Tibial artery (tissue), 4 donors: ENCODE measurements at regions not wholly inside any gene's neighbourhood (a gene's known extent, or its start where the extent isn't known, plus 50 kb on each side); places are given as distances from the start of the nearest gene placed in this dataset.

ENCODE experiments used
- DNase-seq, 2 donors: peaks; one replicate each; pipeline ENCODE4 v3.0.0-alpha.2; 2019
- H3K27ac ChIP-seq, 2 donors: fragments of 200-600 bp; sonication (generic) in 1 of 2; 1 replicate in 1 of 2; 2 replicates in 1 of 2; pipeline ENCODE4 v1.5.1; 2018 to 2019; ENCODE audit warnings: mild to moderate bottlenecking in 1 of 2
- H3K27me3 ChIP-seq, 2 donors: fragments of 200-600 bp; sonication (generic) in 1 of 2; one replicate each; pipeline versions ENCODE4 v1.5.1 to v1.6.0; 2016 to 2019
- H3K36me3 ChIP-seq, 3 donors: fragments of 200-600 bp; sonication (generic) in 2 of 3; one replicate each; pipeline ENCODE4 v1.5.1; 2016 to 2019; ENCODE audit warnings: mild to moderate bottlenecking in 2 of 3
- H3K4me1 ChIP-seq, 4 donors: fragments of 200-600 bp; sonication (generic) in 2 of 4; 1 replicate in 3 of 4; 2 replicates in 1 of 4; pipeline ENCODE4 v1.5.1; 2016 to 2019
- H3K4me3 ChIP-seq, 2 donors: fragments of 200-600 bp; sonication (generic) in 1 of 2; 1 replicate in 1 of 2; 2 replicates in 1 of 2; pipeline ENCODE4 v1.5.1; 2018 to 2019; ENCODE audit warnings: mild to moderate bottlenecking in 2 of 2
- H3K9me3 ChIP-seq, 3 donors: fragments of 200-600 bp; sonication (generic) in 1 of 3; one replicate each; pipeline ENCODE4 v1.5.1; 2016 to 2019
- intact Hi-C: fragments of 100-400 bp; cut with DNase I; formaldehyde crosslinking; loops from one replicate; pipeline ENCODE4 v1.15.0; 2023; ENCODE audit warnings: low total_unique reads
- TF ChIP-seq, protein P1 (sequence below), 2 experiments: fragments of 200-600 bp in 1 of 2; fragments of 450-650 bp in 1 of 2; IDR thresholded peaks; one replicate each; pipeline ENCODE4 v1.5.1; 2017 to 2019; ENCODE audit warnings: antibody characterized with exemption in 2 of 2, mild to moderate bottlenecking in 1 of 2, moderate library complexity in 1 of 2

- no peak overlapping the region for H3K27ac ChIP-seq
- no peaks in the 10 kb centered on the region for H3K36me3 ChIP-seq
- TF ChIP-seq, protein P1, sequence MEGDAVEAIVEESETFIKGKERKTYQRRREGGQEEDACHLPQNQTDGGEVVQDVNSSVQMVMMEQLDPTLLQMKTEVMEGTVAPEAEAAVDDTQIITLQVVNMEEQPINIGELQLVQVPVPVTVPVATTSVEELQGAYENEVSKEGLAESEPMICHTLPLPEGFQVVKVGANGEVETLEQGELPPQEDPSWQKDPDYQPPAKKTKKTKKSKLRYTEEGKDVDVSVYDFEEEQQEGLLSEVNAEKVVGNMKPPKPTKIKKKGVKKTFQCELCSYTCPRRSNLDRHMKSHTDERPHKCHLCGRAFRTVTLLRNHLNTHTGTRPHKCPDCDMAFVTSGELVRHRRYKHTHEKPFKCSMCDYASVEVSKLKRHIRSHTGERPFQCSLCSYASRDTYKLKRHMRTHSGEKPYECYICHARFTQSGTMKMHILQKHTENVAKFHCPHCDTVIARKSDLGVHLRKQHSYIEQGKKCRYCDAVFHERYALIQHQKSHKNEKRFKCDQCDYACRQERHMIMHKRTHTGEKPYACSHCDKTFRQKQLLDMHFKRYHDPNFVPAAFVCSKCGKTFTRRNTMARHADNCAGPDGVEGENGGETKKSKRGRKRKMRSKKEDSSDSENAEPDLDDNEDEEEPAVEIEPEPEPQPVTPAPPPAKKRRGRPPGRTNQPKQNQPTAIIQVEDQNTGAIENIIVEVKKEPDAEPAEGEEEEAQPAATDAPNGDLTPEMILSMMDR (IDR thresholded peaks at IDR 0.05): no peak
- no peaks in the 10 kb centered on the region for H3K27me3 ChIP-seq
- no peaks in the 10 kb centered on the region for H3K4me1 ChIP-seq
- no peaks in the 10 kb centered on the region for H3K9me3 ChIP-seq
- H3K4me3 ChIP-seq: no peak overlapping the region
- intact Hi-C loops: no loop called here
- DNase-seq: no peak
Measured at GRCh38 chr18:22273101-22274039, 104.0 kb downstream of the GATA6 start.

GRCh38 chr18:22272242-22272641 is 102.9 kb downstream of the GATA6 start:
- H3K9me3 ChIP-seq: no peaks in the 10 kb centered on the region

GRCh38 chr18:22271030-22271429 is 101.6 kb downstream of the GATA6 start:
- Histone ChIP-seq H3K4me1 (no peaks in the 10 kb centered on the region), H3K9me3 (no peaks in the 10 kb centered on the region), H3K27ac (no peak overlapping the region), H3K36me3 (no peaks in the 10 kb centered on the region), H3K4me3 (no peak overlapping the region), H3K27me3 (no peaks in the 10 kb centered on the region)
- no peak for DNase-seq
- TF ChIP-seq, protein P1 (IDR thresholded peaks at IDR 0.05): no peak
- intact Hi-C loops: no loop called here

More at GRCh38 chr18:22272242-22272641, 102.9 kb downstream of the GATA6 start:
- TF ChIP-seq, protein P1 (IDR thresholded peaks at IDR 0.05): no peak
- Histone ChIP-seq H3K27ac (no peak overlapping the region), H3K4me1 (no peaks in the 10 kb centered on the region), H3K27me3 (no peaks in the 10 kb centered on the region), H3K4me3 (no peak overlapping the region), H3K36me3 (no peaks in the 10 kb centered on the region)
- no peak for DNase-seq
- intact Hi-C loops: no loop called here

DNA sequence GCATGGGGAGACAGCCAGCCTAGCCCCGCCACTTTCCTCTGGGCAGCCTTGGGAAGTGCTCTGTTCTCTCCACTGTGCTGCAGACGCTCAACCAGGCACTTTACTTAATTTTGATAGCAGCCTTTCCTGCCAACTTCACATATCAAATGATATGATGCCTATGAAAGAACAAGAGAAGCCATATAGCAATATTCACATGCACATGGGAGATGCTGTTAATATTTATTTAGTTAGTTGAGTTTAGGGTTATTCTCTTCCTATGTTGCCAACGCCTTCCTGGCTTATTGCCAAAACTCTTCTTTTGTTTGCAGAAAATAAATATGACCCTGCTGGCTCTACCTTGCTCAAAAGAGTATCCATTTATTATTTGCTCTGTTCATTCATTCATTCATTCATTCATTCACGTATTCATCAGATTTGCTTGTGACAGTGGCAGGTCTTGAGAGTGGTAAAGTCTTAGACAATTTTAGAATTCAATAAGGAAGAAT is 99.3 kb downstream of the GATA6 start:
- no peak overlapping the region for H3K27ac ChIP-seq
- intact Hi-C loops: no loop called here
- no peaks in the 10 kb centered on the region for H3K9me3 ChIP-seq
- H3K27me3 ChIP-seq: no peaks in the 10 kb centered on the region
- no peak overlapping the region for H3K4me3 ChIP-seq
- no peaks in the 10 kb centered on the region for H3K4me1 ChIP-seq
- H3K36me3 ChIP-seq: no peaks in the 10 kb centered on the region
- DNase-seq: no peak
- TF ChIP-seq, protein P1 (IDR thresholded peaks at IDR 0.05): no peak

DNA sequence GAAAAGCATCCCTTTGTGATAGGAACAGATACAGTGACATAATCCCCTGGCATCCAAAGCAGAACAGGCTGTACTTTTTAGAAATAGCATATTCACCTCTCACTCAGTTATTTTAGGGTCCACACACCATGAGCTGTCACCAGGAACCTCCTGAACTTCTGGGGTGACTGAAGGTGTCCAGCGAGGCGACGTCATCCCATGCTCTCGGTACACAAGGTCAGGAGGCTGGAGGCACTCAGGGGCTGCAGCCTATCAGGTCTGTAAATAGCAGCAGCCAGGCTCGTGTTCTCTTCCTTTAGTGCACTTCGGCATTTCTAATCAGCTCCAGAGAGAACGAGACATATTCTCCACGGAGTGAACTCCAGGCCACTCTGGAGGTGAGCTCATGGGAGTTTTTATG is 98.3 kb downstream of the GATA6 start:
- TF ChIP-seq, protein P1 (IDR thresholded peaks at IDR 0.05): no peak
- Histone ChIP-seq H3K27ac (no peak overlapping the region), H3K4me1 (no peaks in the 10 kb centered on the region), H3K9me3 (no peaks in the 10 kb centered on the region), H3K4me3 (no peak overlapping the region), H3K36me3 (no peaks in the 10 kb centered on the region), H3K27me3 (no peaks in the 10 kb centered on the region)
- DNase-seq: no peak
- intact Hi-C loops: no loop called here
